GM12864 (cell line): ENCODE measurements at regions not wholly inside any gene's neighbourhood (a gene's known extent, or its start where the extent isn't known, plus 50 kb on each side); places are given as distances from the start of the nearest gene placed in this dataset.

Source experiments
- DNase-seq: peaks from one replicate; pipeline ENCODE4 v3.0.0-alpha.2; 2011; ENCODE audit warnings: low read depth
- H3K4me3 ChIP-seq: 2 replicates; pipeline ENCODE4 v1.5.1; 2011; ENCODE audit warnings: mild to moderate bottlenecking, low read depth, low read length, control low read depth
- CTCF ChIP-seq: IDR thresholded peaks from 2 replicates; pipeline ENCODE4 v1.5.1; 2011; ENCODE audit warnings: low read depth, mild to moderate bottlenecking, moderate library complexity, low read length, control low read depth, inconsistent platforms; ENCODE audit errors: missing control alignments

- no peak overlapping the region for H3K4me3 ChIP-seq
- peak; percentile 3 for DNase-seq
- TF ChIP-seq CTCF = no peak
Measured at GRCh38 chr6:144653885-144654505, 368.9 kb downstream of the UTRN start.

GRCh38 chr6:144654506-144654905, 369.4 kb downstream of the UTRN start:
- no peak for TF ChIP-seq CTCF
- no peak overlapping the region for H3K4me3 ChIP-seq
- no peak for DNase-seq

- TF ChIP-seq CTCF = no peak
- no peak for DNase-seq
- H3K4me3 ChIP-seq = no peak overlapping the region
Measured at GRCh38 chr6:144655376-144655775, 370.2 kb downstream of the UTRN start.

GRCh38 chr6:144657691-144658090, 372.6 kb downstream of the UTRN start:
- no peak overlapping the region for H3K4me3 ChIP-seq
- DNase-seq = no peak
- TF ChIP-seq CTCF = no peak

- TF ChIP-seq CTCF = no peak
- H3K4me3 ChIP-seq = no peak overlapping the region
Measured at GRCh38 chr6:144659202-144660182, 374.4 kb downstream of the UTRN start.

GRCh38 chr6:144660561-144661115, 375.5 kb downstream of the UTRN start:
- H3K4me3 ChIP-seq = no peak overlapping the region
- no peak for DNase-seq
- TF ChIP-seq CTCF = no peak

More at GRCh38 chr6:144659202-144660182, 374.4 kb downstream of the UTRN start:
- DNase-seq = peak; percentile 4
